Heart right ventricle (tissue), 16 donors: ENCODE measurements at regions not wholly inside any gene's neighbourhood (a gene's known extent, or its start where the extent isn't known, plus 50 kb on each side); places are given as distances from the start of the nearest gene placed in this dataset.
"Not testable (repeated sequence)": the region's sequence is repeated elsewhere in the genome, so short reads cannot be mapped to it uniquely, and the experiment has no call there.

Experiments used
- ATAC-seq, 8 donors: fragments of 200-7000 bp; cut with Tn5 transposase; one replicate each; pipeline ENCODE4 v1.9.1; 2020; ENCODE audit warnings: mild to moderate bottlenecking in 8 of 8, moderate library complexity in 8 of 8, moderate number of reproducible peaks in 1 of 8
- DNase-seq, 2 donors: peaks; one replicate each; pipeline ENCODE4 v3.0.0-alpha.2; 2020
- H3K27ac ChIP-seq, 10 donors: fragments of 200-600 bp; sonication (generic) in 2 of 10; one replicate each; pipeline versions ENCODE4 v1.5.0 to v1.8.0; 2020 to 2022; ENCODE audit warnings: mild to moderate bottlenecking in 3 of 10
- H3K27me3 ChIP-seq, 7 donors: fragments of 200-600 bp; one replicate each; pipeline ENCODE4 v1.8.0; 2021 to 2022; ENCODE audit warnings: mild to moderate bottlenecking in 2 of 7
- H3K36me3 ChIP-seq, 9 donors: fragments of 200-600 bp; sonication (generic) in 1 of 9; one replicate each; pipeline versions ENCODE4 v1.5.0 to v1.8.0; 2020 to 2022; ENCODE audit warnings: mild to moderate bottlenecking in 2 of 9
- H3K4me1 ChIP-seq, 9 donors: fragments of 200-600 bp; sonication (generic) in 1 of 9; one replicate each; pipeline versions ENCODE4 v1.5.0 to v1.8.0; 2020 to 2022; ENCODE audit warnings: mild to moderate bottlenecking in 4 of 9
- H3K4me3 ChIP-seq, 10 donors: fragments of 200-600 bp; sonication (generic) in 2 of 10; one replicate each; pipeline versions ENCODE4 v1.5.0 to v1.8.0; 2020 to 2022; ENCODE audit warnings: mild to moderate bottlenecking in 7 of 10, moderate library complexity in 2 of 10
- H3K9me3 ChIP-seq, 11 donors: fragments of 200-600 bp in 10 of 11; sonication (generic) in 2 of 11; one replicate each; pipeline versions ENCODE4 v1.5.0 to v1.8.0; 2013 to 2022; ENCODE audit warnings: mild to moderate bottlenecking in 2 of 11, control low read depth in 1 of 11, moderate library complexity in 1 of 11
- WGBS, 2 donors: extraction: QIAGEN DNeasy Blood & Tissue Kit; methylation state at CpG; one replicate each; pipeline ENCODE4 v1.1.7; 2013; ENCODE audit warnings: inconsistent platforms in 1 of 2; 5-methylcytosine and 5-hydroxymethylcytosine counted together
- intact Hi-C, 10 donors: fragments of 100-400 bp; cut with DNase I; formaldehyde crosslinking; loops; one replicate each; pipeline versions ENCODE4 v1.11.1 to v1.14.2; 2022
- TF ChIP-seq, protein P1 (sequence below), 9 donors: fragments of 200-600 bp; sonication (generic) in 2 of 9; IDR thresholded peaks; one replicate each; pipeline versions ENCODE4 v1.5.0 to v1.8.0; 2021 to 2022; ENCODE audit warnings: antibody characterized with exemption in 9 of 9, mild to moderate bottlenecking in 5 of 9, moderate library complexity in 1 of 9
- donor health status: Arrhythmogenic right ventricular cardiomyopathy.
- donor health status: ischemic (EF 13 %, LVEDD 7.1; RV severe dilation, severe dysfunction).
- donor health status: healthy with polysubstance abuse.
- donor health status: DM: no; HTN: yes; CAD: no.
- donor health status: DM: no; HTN: no; CAD: no.
- donor health status: ischemic (EF 25% LVEDD 6.9; RV normal size, moderate dysfunction).
- donor health status: ischemic (EF 25% LVEDD 5.7; RV mildly dilated, moderate dysfunction).
- donor health status: healthy.
- donor health status: DM: yes; HTN: yes; CAD: no.
- donor health status: Ischemic cardiomyopathy.
- donor health status: ischemic (EF 35%, LVEDD 5.7; RV mildly dilated, moderate dysfunction).
- donor health status: nonischemic (EF 11% LVEDD 7.7; RV severe dilation, severe dysfunction).
- donor health status: DM: yes; HTN: yes; CAD: no.
- donor health status: PGD.
- donor health status: ischemic (EF 29% LVEDD 5.4; RV normal size, mild dysfunction).
- donor health status: nonischemic (EF 23%, LVEDD 6.1; RV moderate dilation, normal function).

DNA sequence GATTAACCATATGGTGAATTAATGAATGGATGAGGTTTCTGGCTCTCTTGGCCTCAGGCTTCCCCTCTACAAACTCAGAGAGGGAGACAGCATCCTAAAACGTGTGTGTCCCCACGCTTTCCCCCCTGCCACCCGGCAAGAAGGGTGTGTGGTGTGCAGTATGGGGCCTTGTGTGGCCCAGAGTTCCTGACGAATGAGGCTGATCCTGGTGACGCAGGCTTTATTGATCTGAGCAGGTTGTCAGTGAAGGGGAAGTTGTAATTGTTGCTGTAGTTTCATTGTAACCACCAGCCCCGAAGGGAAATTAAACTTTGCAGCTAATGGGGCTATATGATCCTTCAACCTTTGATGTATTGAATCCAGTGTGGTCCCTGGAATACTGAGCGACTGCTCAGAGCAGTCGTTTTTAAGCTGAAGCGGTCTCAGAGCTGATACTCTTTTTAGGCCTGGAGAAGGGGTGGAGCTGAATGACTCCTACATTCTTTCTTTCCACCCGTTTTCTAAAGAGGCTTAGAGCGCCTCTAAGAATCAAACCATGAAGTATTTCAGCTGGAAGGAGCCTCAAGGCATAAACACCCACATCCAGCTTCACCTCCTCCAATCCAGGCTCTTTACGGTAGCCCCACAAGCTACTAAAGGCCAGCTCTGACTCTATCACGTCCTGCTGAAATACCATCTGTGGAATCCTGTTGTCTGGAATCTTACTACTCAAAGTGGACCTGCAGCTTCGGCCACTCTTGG, 284.7 kb downstream of the MIAT start:
- no peaks in the 10 kb centered on the region for H3K27me3 ChIP-seq
- H3K4me3 ChIP-seq, result no peak overlapping the region
- peaks cover 0 to 10% (median 0%) of the 10 kb centered on the region in 11 donors for H3K9me3 ChIP-seq
- H3K36me3 ChIP-seq, result no peaks in the 10 kb centered on the region
- H3K4me1 ChIP-seq, result no peaks in the 10 kb centered on the region
- H3K27ac ChIP-seq, result no peak overlapping the region
- no peak for ATAC-seq
- intact Hi-C loops, result no loop called here
- no peak for DNase-seq
- TF ChIP-seq, protein P1, sequence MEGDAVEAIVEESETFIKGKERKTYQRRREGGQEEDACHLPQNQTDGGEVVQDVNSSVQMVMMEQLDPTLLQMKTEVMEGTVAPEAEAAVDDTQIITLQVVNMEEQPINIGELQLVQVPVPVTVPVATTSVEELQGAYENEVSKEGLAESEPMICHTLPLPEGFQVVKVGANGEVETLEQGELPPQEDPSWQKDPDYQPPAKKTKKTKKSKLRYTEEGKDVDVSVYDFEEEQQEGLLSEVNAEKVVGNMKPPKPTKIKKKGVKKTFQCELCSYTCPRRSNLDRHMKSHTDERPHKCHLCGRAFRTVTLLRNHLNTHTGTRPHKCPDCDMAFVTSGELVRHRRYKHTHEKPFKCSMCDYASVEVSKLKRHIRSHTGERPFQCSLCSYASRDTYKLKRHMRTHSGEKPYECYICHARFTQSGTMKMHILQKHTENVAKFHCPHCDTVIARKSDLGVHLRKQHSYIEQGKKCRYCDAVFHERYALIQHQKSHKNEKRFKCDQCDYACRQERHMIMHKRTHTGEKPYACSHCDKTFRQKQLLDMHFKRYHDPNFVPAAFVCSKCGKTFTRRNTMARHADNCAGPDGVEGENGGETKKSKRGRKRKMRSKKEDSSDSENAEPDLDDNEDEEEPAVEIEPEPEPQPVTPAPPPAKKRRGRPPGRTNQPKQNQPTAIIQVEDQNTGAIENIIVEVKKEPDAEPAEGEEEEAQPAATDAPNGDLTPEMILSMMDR (IDR thresholded peaks at IDR 0.05), result no peak
- 61 to 79% methylated on average over 14 of the region's 14 CpGs for WGBS, 2 donors

DNA sequence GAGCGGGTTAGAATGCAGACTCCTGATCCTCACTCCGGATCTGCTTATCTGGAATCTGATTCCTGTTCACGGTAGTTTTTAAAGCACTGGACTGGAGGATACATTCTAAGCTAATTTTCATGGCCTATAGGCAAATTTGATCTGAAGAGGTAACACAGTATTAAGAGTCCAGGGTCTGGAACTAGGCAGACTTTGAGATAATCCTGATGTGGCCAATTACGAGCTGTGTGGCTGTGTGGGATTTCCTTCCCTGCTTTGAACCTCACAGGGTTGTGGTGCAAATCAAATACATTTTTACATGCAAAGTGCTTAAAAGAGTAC, 285.2 kb downstream of the MIAT start:
- DNase-seq, result no peak
- Histone ChIP-seq H3K27ac (no peak overlapping the region), H3K4me1 (no peaks in the 10 kb centered on the region), H3K4me3 (no peak overlapping the region), H3K9me3 (peaks cover 0 to 5% (median 0%) of the 10 kb centered on the region in 11 donors), H3K27me3 (no peaks in the 10 kb centered on the region), H3K36me3 (no peaks in the 10 kb centered on the region)
- TF ChIP-seq, protein P1 (IDR thresholded peaks at IDR 0.05), result no peak
- no peak for ATAC-seq
- 47 to 59% methylated on average over 4 of the region's 4 CpGs for WGBS, 2 donors
- intact Hi-C loops, result no loop called here

DNA sequence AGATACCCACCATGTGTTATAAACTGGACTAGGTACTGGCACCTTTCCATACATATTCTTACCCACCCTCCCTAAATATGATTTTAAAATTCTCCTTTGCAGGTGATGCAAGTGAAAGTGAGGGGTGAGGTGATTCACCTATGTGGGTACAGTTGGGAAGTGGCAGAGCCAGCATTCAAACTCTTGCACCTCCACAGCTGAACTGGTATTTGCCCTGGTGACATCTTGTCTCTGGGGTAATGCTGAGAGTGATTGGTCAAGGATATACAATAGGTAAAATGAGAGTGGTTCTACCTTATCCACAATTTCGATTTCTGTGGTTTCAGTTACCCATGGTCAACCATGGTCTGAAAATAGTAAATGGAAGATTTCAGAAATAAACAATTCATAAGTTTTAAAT, 288.2 kb downstream of the MIAT start:
- DNase-seq, result no peak
- WGBS, 2 donors, result 88 to 90% methylated on average over 1 of the region's 1 CpG
- TF ChIP-seq, protein P1 (IDR thresholded peaks at IDR 0.05), result no peak
- intact Hi-C loops, result no loop called here
- Histone ChIP-seq H3K36me3 (no peaks in the 10 kb centered on the region), H3K27ac (no peak overlapping the region), H3K4me1 (no peaks in the 10 kb centered on the region), H3K4me3 (no peak overlapping the region), H3K27me3 (peaks cover 0 to 5% (median 0%) of the 10 kb centered on the region in 7 donors), H3K9me3 (no peaks in the 10 kb centered on the region)
- no peak for ATAC-seq

DNA sequence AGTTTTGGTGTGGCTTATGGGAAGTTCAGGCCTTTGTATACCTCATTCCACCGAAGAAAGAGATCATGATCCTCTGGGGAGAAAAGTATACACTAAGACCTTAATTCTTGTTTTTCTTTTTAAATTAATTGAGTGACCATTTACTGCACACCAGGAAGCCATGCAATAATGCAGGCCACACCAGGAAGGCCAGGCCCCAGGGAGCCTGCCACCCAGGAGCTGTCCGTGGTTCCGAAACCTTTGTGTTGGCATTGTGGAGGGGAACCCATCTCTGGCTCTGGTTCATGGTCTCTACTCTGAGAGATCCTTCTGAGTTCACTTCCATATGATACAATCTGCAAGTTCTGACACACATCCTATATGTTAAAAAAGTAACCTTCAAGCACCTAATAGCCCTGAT, 291.8 kb downstream of the MIAT start:
- Histone ChIP-seq H3K4me3 (no peak overlapping the region), H3K36me3 (no peaks in the 10 kb centered on the region), H3K9me3 (no peaks in the 10 kb centered on the region), H3K4me1 (peaks cover 0 to 10% (median 0%) of the 10 kb centered on the region in 9 donors), H3K27ac (no peak overlapping the region), H3K27me3 (peaks cover 0 to 37% (median 23%) of the 10 kb centered on the region in 7 donors)
- TF ChIP-seq, protein P1 (IDR thresholded peaks at IDR 0.05), result no peak
- intact Hi-C loops, result no loop called here
- ATAC-seq, result peak in 2 of 8 donors; percentile 44 to 46
- WGBS, 2 donors, result 48 to 75% methylated on average over 3 of the region's 3 CpGs
- no peak for DNase-seq

DNA sequence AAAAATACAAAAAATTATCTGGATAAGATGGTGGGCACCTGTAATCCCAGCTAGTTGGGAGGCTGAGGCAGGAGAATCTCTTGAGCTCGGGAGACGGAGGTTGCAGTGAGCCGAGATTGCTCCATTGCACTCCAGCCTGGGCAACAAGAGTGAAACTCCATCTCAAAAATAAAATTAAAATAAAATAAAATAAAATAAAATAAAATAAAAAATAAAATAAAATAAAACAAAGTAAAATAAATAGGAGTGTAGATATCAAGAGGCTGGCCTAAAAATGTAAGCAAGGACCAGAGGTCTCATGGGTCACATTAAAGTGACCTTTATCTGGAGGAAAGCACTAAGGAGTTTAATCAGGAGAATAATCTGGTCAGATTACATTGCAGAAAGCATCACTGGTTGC, 293.8 kb downstream of the MIAT start:
- Histone ChIP-seq H3K4me1 (peaks cover 0 to 10% (median 0%) of the 10 kb centered on the region in 9 donors), H3K27me3 (peaks cover 0 to 55% (median 39%) of the 10 kb centered on the region in 7 donors)
- DNase-seq, ATAC-seq, H3K27ac ChIP-seq, H3K36me3 ChIP-seq, intact Hi-C loops, H3K4me3 ChIP-seq, H3K9me3 ChIP-seq: not testable (repeated sequence)
- WGBS, 2 donors, result 98 to 99% methylated on average over 3 of the region's 3 CpGs
